ENCODE measurements at regions not wholly inside any gene's neighbourhood (a gene's known extent, or its start where the extent isn't known, plus 50 kb on each side); places are given as distances from the start of the nearest gene placed in this dataset.

DNA sequence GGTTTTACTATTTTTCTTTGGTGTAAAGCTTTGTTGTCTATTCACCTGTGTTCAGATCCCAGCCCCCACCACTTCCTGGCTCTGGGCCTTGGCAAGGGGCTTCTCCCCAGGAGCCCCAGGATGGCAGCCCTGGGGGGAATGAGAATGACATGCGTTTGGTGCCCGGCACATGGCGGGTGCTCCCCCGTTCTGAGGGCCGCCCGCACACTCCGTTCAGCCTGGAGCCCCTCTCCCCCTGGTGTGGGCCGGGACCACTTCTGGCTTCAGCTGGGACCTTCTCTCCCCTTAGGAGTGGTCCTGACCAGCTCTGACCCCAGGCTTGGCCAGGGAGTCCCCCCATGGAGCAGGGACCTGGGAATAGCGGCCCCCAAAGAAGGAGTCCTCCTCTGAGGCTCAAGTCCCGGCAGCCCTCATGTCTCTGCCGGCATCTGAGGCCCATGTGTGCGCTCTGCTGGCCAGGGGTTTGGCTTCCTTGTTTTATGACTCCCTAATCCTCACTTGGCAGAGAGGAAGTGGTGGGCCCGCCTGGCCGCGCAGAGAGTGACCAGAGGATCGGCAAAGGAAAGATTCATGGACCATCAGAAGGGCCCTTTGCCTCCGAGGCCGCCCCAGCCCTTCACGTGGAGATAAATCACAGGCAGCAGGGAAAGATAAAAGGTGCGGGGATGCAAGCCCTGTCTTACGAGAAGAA lies 57.0 kb upstream of the LMX1B start:
- Histone ChIP-seq H3K79me2 (ENCODE audit: insufficient read depth, low read length) (no peaks in the 10 kb centered on the region), H3K9ac (ENCODE audit: low read length) (no peak overlapping the region), H3K4me3 (ENCODE audit: insufficient read depth, low read depth, low read length) (no peak overlapping the region), H3K4me2 (ENCODE audit: low read length) (no peak overlapping the region), H2AFZ (ENCODE audit: low read depth, low read length) (no peak overlapping the region), H3K27ac (ENCODE audit: low read depth, low read length) (no peak overlapping the region), H3K9me3 (ENCODE audit: insufficient read depth, low read depth, low read length) (no peaks in the 10 kb centered on the region), H3K36me3 (ENCODE audit: insufficient read depth, low read length) (no peaks in the 10 kb centered on the region), H3K27me3 (ENCODE audit: insufficient read depth, low read length) (peaks cover 19% of the 10 kb centered on the region), H3K4me1 (ENCODE audit: insufficient read depth, low read length) (no peaks in the 10 kb centered on the region), H4K20me1 (ENCODE audit: insufficient read depth, low read length) (no peaks in the 10 kb centered on the region)
- TF ChIP-seq EZH2 (IDR thresholded peaks at IDR 0.05; ENCODE audit: insufficient read depth, low read length) = no peak
- TF ChIP-seq, protein P1, sequence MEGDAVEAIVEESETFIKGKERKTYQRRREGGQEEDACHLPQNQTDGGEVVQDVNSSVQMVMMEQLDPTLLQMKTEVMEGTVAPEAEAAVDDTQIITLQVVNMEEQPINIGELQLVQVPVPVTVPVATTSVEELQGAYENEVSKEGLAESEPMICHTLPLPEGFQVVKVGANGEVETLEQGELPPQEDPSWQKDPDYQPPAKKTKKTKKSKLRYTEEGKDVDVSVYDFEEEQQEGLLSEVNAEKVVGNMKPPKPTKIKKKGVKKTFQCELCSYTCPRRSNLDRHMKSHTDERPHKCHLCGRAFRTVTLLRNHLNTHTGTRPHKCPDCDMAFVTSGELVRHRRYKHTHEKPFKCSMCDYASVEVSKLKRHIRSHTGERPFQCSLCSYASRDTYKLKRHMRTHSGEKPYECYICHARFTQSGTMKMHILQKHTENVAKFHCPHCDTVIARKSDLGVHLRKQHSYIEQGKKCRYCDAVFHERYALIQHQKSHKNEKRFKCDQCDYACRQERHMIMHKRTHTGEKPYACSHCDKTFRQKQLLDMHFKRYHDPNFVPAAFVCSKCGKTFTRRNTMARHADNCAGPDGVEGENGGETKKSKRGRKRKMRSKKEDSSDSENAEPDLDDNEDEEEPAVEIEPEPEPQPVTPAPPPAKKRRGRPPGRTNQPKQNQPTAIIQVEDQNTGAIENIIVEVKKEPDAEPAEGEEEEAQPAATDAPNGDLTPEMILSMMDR (IDR thresholded peaks at IDR 0.05; ENCODE audit: insufficient read depth, low read depth, low read length) = no peak
- Mint-ChIP-seq H3K27ac (ENCODE audit: unreplicated experiment) (no peak overlapping the region), H3K9me3 (ENCODE audit: unreplicated experiment) (no peaks in the 10 kb centered on the region), H3K4me1 (ENCODE audit: low read depth, unreplicated experiment) (no peaks in the 10 kb centered on the region), H3K27me3 (ENCODE audit: low read depth, unreplicated experiment) (peaks cover 34% of the 10 kb centered on the region), H3K4me3 (ENCODE audit: unreplicated experiment) (no peak overlapping the region), H3K36me3 (ENCODE audit: low read depth, unreplicated experiment) (no peaks in the 10 kb centered on the region)
- DNase-seq (ENCODE audit: low read depth) = no peak
- no peak for FAIRE-seq

DNA sequence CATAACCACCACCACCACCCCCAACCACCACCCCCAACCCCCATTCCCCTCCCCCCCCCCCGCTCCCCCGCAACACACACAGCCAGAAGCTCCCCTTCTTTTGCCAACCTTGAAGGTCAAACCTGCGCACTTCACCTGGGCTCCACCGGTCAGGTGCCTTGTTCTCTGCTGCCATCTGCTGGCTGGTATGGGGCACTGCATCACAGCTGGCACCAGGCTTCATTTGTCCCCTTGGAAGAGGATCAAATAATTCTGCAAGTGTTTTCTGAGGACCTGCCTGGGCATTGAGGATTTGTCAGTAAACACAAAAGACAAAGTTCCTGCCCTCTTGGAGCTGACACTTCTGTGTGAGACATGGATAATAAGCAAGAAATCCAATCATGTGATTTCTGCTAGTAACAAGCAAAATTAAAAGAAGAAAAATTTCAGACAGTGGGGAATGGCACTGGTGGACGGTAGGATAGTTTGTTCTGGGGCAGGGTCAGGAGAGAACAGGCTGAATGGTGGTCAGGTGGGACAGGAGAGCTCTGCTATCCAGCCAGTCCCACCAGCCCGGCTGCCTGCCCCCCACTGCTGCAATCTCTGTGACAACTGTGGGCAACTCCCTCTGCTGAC lies 55.6 kb upstream of the LMX1B start:
- Histone ChIP-seq H3K36me3 (ENCODE audit: insufficient read depth, low read length) (no peaks in the 10 kb centered on the region), H3K4me2 (ENCODE audit: low read length) (no peak overlapping the region), H3K4me3 (ENCODE audit: insufficient read depth, low read depth, low read length) (no peak overlapping the region), H3K4me1 (ENCODE audit: insufficient read depth, low read length) (no peaks in the 10 kb centered on the region), H4K20me1 (ENCODE audit: insufficient read depth, low read length) (no peaks in the 10 kb centered on the region), H3K27me3 (ENCODE audit: insufficient read depth, low read length) (peaks cover 33% of the 10 kb centered on the region), H2AFZ (ENCODE audit: low read depth, low read length) (no peak overlapping the region), H3K27ac (ENCODE audit: low read depth, low read length) (no peak overlapping the region), H3K9me3 (ENCODE audit: insufficient read depth, low read depth, low read length) (no peaks in the 10 kb centered on the region), H3K79me2 (ENCODE audit: insufficient read depth, low read length) (no peaks in the 10 kb centered on the region), H3K9ac (ENCODE audit: low read length) (no peak overlapping the region)
- Mint-ChIP-seq H3K27me3 (ENCODE audit: low read depth, unreplicated experiment) (peaks cover 48% of the 10 kb centered on the region), H3K36me3 (ENCODE audit: low read depth, unreplicated experiment) (no peaks in the 10 kb centered on the region), H3K4me1 (ENCODE audit: low read depth, unreplicated experiment) (no peaks in the 10 kb centered on the region), H3K9me3 (ENCODE audit: unreplicated experiment) (no peaks in the 10 kb centered on the region), H3K27ac (ENCODE audit: unreplicated experiment) (no peak overlapping the region), H3K4me3 (ENCODE audit: unreplicated experiment) (no peak overlapping the region)
- FAIRE-seq (no peak), DNase-seq (ENCODE audit: low read depth) (peak; percentile 6)
- TF ChIP-seq EZH2 (IDR thresholded peaks at IDR 0.05; ENCODE audit: insufficient read depth, low read length) = no peak
- TF ChIP-seq, protein P1 (IDR thresholded peaks at IDR 0.05; ENCODE audit: insufficient read depth, low read depth, low read length) = peak; percentile 95

DNA sequence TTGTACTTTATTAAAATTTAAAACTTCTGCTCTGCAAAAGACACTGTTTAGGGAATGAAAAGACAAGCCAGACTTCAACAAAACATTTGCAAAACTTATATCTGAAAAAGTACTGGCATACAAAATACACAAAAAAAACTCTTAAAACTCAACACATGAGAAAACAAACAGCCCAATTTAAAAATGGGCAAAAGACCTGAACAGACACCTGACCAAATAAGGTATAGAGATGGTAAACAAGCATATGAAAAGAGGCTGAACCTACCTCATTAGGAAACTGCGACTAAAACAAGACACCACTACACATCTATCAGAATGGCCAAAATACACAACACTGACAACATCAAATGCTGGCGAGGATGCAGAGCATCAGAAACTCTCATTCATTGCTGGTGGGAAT lies 54.4 kb upstream of the LMX1B start:
- peaks cover 51% of the 10 kb centered on the region for H3K27me3 Mint-ChIP-seq (ENCODE audit: low read depth, unreplicated experiment)
- H3K36me3 ChIP-seq (ENCODE audit: insufficient read depth, low read length) = no peaks in the 10 kb centered on the region
- H4K20me1 ChIP-seq (ENCODE audit: insufficient read depth, low read length) = no peaks in the 10 kb centered on the region
- H3K27me3 ChIP-seq (ENCODE audit: insufficient read depth, low read length) = peaks cover 33% of the 10 kb centered on the region
- H3K9me3 ChIP-seq (ENCODE audit: insufficient read depth, low read depth, low read length) = no peaks in the 10 kb centered on the region
- no peaks in the 10 kb centered on the region for H3K79me2 ChIP-seq (ENCODE audit: insufficient read depth, low read length)
- H3K4me1 ChIP-seq (ENCODE audit: insufficient read depth, low read length) = no peaks in the 10 kb centered on the region
- FAIRE-seq = no peak
- H3K27ac Mint-ChIP-seq (ENCODE audit: unreplicated experiment) = no peak overlapping the region
- H3K4me1 Mint-ChIP-seq (ENCODE audit: low read depth, unreplicated experiment) = no peaks in the 10 kb centered on the region
- H3K9ac ChIP-seq (ENCODE audit: low read length) = no peak overlapping the region
- no peaks in the 10 kb centered on the region for H3K36me3 Mint-ChIP-seq (ENCODE audit: low read depth, unreplicated experiment)
- no peak for DNase-seq (ENCODE audit: low read depth)
- no peak overlapping the region for H3K4me2 ChIP-seq (ENCODE audit: low read length)
- H3K9me3 Mint-ChIP-seq (ENCODE audit: unreplicated experiment) = no peaks in the 10 kb centered on the region
- no peak for TF ChIP-seq EZH2 (IDR thresholded peaks at IDR 0.05; ENCODE audit: insufficient read depth, low read length)
- TF ChIP-seq, protein P1 (IDR thresholded peaks at IDR 0.05; ENCODE audit: insufficient read depth, low read depth, low read length) = no peak
- H3K4me3 Mint-ChIP-seq (ENCODE audit: unreplicated experiment) = no peak overlapping the region
- no peak overlapping the region for H3K4me3 ChIP-seq (ENCODE audit: insufficient read depth, low read depth, low read length)
- no peak overlapping the region for H3K27ac ChIP-seq (ENCODE audit: low read depth, low read length)
- no peak overlapping the region for H2AFZ ChIP-seq (ENCODE audit: low read depth, low read length)
